ENCODE measurements at regions not wholly inside any gene's neighbourhood (a gene's known extent, or its start where the extent isn't known, plus 50 kb on each side); places are given as distances from the start of the nearest gene placed in this dataset.

- no peak overlapping the region for H3K27ac ChIP-seq
- no peak for TF ChIP-seq CTCF (IDR thresholded peaks at IDR 0.05)
- intact Hi-C loops (cut with DNase I), result no loop called here
- peaks cover 0 to 2% of the 10 kb centered on the region in 2 donors for H3K9me3 ChIP-seq
- ATAC-seq, result no peak
- no peak for DNase-seq
- H3K27me3 ChIP-seq, result no peaks in the 10 kb centered on the region
- no peaks in the 10 kb centered on the region for H3K4me1 ChIP-seq
- H3K36me3 ChIP-seq, result no peaks in the 10 kb centered on the region
- no peak overlapping the region for H3K4me3 ChIP-seq
Measured at GRCh38 chr6:96467814-96468213, 53.8 kb upstream of the UFL1 start.

DNA sequence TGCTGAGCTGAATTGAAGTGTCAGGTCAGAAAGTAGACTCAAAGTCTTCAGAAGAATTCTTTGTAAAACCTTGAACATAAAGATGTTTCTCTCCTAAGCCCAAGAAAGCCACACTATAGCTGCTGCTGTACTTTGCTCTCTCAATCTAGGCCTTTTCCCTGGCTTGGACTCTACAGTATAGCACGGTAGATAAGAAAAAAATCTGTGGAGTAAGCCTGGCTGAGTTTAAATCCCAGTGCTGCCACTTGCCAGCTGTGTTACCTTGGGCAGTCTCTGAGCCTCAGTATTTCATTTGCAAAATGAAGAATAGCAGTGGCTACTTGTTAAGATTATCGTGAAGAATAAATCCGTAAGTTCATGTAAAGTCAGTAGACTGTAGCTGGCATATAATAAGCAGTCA, 53.3 kb upstream of the UFL1 start:
- no peaks in the 10 kb centered on the region for H3K36me3 ChIP-seq
- no peak overlapping the region for H3K4me3 ChIP-seq
- intact Hi-C loops (cut with DNase I), result no loop called here
- no peaks in the 10 kb centered on the region for H3K4me1 ChIP-seq
- no peaks in the 10 kb centered on the region for H3K27me3 ChIP-seq
- no peak for TF ChIP-seq CTCF (IDR thresholded peaks at IDR 0.05)
- ATAC-seq, result no peak
- DNase-seq, result no peak
- H3K9me3 ChIP-seq, result peaks cover 0 to 4% of the 10 kb centered on the region in 2 donors
- H3K27ac ChIP-seq, result no peak overlapping the region

DNA sequence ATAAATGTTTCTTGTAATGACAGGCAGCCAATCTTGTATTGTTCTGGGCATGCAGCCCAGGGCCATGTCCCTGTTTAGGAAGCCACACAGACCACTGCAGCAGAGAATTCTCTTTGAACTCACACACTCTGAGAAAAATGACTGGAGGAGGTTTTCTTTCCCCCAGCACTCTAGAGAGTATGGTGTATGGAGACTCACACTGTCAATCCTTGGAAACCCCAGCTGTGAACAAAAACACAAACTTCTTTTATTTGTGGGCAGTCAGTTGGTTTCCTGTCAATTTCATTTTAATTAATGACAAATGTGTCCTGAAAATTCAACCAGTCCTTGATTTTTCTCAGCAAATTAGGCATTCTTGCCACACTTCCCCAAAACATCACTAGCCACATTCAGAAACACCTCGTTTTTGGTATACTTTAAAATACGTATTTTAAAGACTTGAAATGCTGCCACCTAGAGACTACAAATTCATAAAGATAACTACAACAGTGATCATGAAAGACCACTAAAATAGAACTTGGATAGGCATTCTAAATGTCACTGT, 52.9 kb upstream of the UFL1 start:
- intact Hi-C loops (cut with DNase I), result no loop called here
- Histone ChIP-seq H3K27ac (no peak overlapping the region), H3K36me3 (no peaks in the 10 kb centered on the region), H3K4me1 (no peaks in the 10 kb centered on the region), H3K9me3 (peaks cover 0 to 9% of the 10 kb centered on the region in 2 donors), H3K4me3 (no peak overlapping the region), H3K27me3 (no peaks in the 10 kb centered on the region)
- ATAC-seq, result peak; percentile 39
- no peak for DNase-seq
- no peak for TF ChIP-seq CTCF (IDR thresholded peaks at IDR 0.05)

GRCh38 chr6:96469312-96469711, 52.3 kb upstream of the UFL1 start:
- H3K4me1 ChIP-seq, result no peaks in the 10 kb centered on the region
- DNase-seq (no peak), ATAC-seq (no peak)
- no peaks in the 10 kb centered on the region for H3K36me3 ChIP-seq
- no peaks in the 10 kb centered on the region for H3K27me3 ChIP-seq
- intact Hi-C loops (cut with DNase I), result no loop called here
- TF ChIP-seq CTCF (IDR thresholded peaks at IDR 0.05), result no peak
- no peak overlapping the region for H3K4me3 ChIP-seq
- H3K9me3 ChIP-seq, result peaks cover 0 to 13% of the 10 kb centered on the region in 2 donors
- no peak overlapping the region for H3K27ac ChIP-seq

DNA sequence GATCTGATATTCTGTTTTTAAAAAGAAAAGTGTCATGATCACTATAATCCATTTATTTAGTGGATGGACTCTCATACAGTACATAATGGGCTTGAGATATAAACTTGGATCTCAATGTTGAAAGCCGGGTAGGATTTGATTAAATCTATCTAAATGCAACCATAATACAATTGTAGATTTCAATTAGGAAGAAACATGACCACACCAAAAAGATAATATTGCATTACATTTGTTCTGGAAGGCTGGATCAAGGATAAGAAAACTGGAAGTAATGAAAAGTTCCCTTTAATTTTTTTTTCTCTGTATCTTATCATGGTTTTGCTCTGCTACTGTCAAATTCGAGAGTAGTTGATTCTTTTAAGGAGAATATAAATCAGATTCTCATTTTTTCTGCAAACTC, 51.3 kb upstream of the UFL1 start:
- no peak for TF ChIP-seq CTCF (IDR thresholded peaks at IDR 0.05)
- Histone ChIP-seq H3K36me3 (no peaks in the 10 kb centered on the region), H3K4me1 (no peaks in the 10 kb centered on the region), H3K9me3 (peaks cover 0 to 20% of the 10 kb centered on the region in 2 donors), H3K4me3 (no peak overlapping the region), H3K27ac (no peak overlapping the region), H3K27me3 (no peaks in the 10 kb centered on the region)
- intact Hi-C loops (cut with DNase I), result no loop called here
- no peak for DNase-seq
- ATAC-seq, result no peak
